22Rv1 (cell line): ENCODE measurements at regions not wholly inside any gene's neighbourhood (a gene's known extent, or its start where the extent isn't known, plus 50 kb on each side); places are given as distances from the start of the nearest gene placed in this dataset.

Experiments
- ZFX ChIP-seq: fragments of 450-650 bp; IDR thresholded peaks from 2 replicates; pipeline ENCODE4 v1.6.1; 2017; ENCODE audit warnings: antibody characterized with exemption, borderline replicate concordance
- TF ChIP-seq, protein P1 (sequence below): fragments of 450-650 bp; IDR thresholded peaks from 2 replicates; pipeline ENCODE4 v1.5.1; 2017; ENCODE audit warnings: mild to moderate bottlenecking

DNA sequence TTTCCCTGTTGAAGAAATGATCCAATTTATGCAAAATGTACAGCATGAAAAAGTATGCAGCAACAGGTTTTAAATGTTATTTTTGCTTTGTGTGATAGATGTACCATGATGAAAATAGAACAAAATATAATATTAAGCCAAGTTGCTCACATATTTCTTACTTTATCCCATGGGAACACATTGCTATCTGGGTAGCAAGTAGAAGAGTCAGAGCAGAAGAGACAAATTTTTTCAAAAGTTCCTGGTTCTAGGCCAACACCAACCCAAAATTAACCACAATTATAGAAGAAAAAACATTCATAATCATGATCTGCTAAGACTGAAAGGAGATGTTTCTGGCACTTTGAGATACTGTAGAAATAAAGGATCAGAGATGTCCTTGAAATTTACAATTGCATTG is 79.9 kb upstream of the SYT10 start:
- TF ChIP-seq, protein P1, sequence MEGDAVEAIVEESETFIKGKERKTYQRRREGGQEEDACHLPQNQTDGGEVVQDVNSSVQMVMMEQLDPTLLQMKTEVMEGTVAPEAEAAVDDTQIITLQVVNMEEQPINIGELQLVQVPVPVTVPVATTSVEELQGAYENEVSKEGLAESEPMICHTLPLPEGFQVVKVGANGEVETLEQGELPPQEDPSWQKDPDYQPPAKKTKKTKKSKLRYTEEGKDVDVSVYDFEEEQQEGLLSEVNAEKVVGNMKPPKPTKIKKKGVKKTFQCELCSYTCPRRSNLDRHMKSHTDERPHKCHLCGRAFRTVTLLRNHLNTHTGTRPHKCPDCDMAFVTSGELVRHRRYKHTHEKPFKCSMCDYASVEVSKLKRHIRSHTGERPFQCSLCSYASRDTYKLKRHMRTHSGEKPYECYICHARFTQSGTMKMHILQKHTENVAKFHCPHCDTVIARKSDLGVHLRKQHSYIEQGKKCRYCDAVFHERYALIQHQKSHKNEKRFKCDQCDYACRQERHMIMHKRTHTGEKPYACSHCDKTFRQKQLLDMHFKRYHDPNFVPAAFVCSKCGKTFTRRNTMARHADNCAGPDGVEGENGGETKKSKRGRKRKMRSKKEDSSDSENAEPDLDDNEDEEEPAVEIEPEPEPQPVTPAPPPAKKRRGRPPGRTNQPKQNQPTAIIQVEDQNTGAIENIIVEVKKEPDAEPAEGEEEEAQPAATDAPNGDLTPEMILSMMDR: no peak
- TF ChIP-seq ZFX: no peak
